K562 (cell line): ENCODE measurements at regions not wholly inside any gene's neighbourhood (a gene's known extent, or its start where the extent isn't known, plus 50 kb on each side); places are given as distances from the start of the nearest gene placed in this dataset.

ENCODE experiments used
- ATAC-seq: fragments of 200-7000 bp; cut with Tn5 transposase; 3 replicates; pipeline ENCODE4 v1.9.1; 2020; ENCODE audit warnings: moderate library complexity
- BruUV-seq: library from RNA; stranded (reverse); fragments of 400-500 nt; replicated peaks from 2 replicates; lab custom pipeline; 2021; lab: Mats Ljungman, UMichigan
- CTCF ChIA-PET: fragments of 300-600 bp; formaldehyde crosslinking; extraction: SDS; loops from one replicate; lab custom pipeline; 2021; ENCODE audit warnings: low intra/inter-chr PET ratio; lab: Yijun Ruan, JAX
- POLR2A ChIA-PET: fragments of 300-600, 350-650 bp; sonication (Branson Sonifier 250); formaldehyde crosslinking; extraction: SDS; loops from one replicate; lab custom pipeline; 2021; ENCODE audit warnings: antibody characterized with exemption, inconsistent platforms; lab: Yijun Ruan, JAX
- DNase-seq, 4 experiments: peaks; one replicate each; pipeline versions ENCODE4 v3.0.0 to v3.0.0-alpha.2; 2011 to 2018; ENCODE audit warnings: low spot score in 3 of 4, mixed read lengths in 3 of 4; ENCODE audit errors: extremely low read depth in 1 of 4
- FAIRE-seq: peaks from 2 replicates; lab custom pipeline; 2011; peaks lifted over from hg19 to GRCh38; lab: Jason Lieb, UNC
- H2AFZ ChIP-seq: 2 replicates; pipeline ENCODE4 v1.6.0; 2011; ENCODE audit warnings: low read depth, low read length, control low read depth, inconsistent platforms
- H3K27ac ChIP-seq: fragments of 200-600 bp; 3 replicates; pipeline ENCODE4 v1.8.0; 2011; ENCODE audit warnings: low read depth, mild to moderate bottlenecking, control low read depth, inconsistent platforms, low read length, moderate library complexity, mixed read lengths; ENCODE audit errors: extremely low read depth
- H3K27me3 ChIP-seq, 2 experiments: fragments of 300-600 bp in 1 of 2; 2 replicates in 1 of 2; 3 replicates in 1 of 2; pipeline versions ENCODE4 v1.6.0 to v1.8.0; 2011; ENCODE audit warnings: inconsistent platforms in 2 of 2, low read length in 2 of 2, mild to moderate bottlenecking in 1 of 2, mixed read lengths in 1 of 2, moderate library complexity in 1 of 2; ENCODE audit not compliant: control insufficient read depth in 2 of 2, insufficient read depth in 2 of 2
- H3K36me3 ChIP-seq: fragments of 300-600 bp; 3 replicates; pipeline ENCODE4 v1.8.0; 2011; ENCODE audit warnings: mild to moderate bottlenecking, low read length, inconsistent platforms; ENCODE audit not compliant: control insufficient read depth, insufficient read depth
- H3K4me1 ChIP-seq, 2 experiments: fragments of 200-600 bp in 1 of 2; replicated peaks in 1 of 2; 2 replicates in 1 of 2; 3 replicates in 1 of 2; pipeline versions ENCODE4 v1.5.1 to v1.8.0; 2011; ENCODE audit warnings: inconsistent platforms in 2 of 2, low read length in 2 of 2, mild to moderate bottlenecking in 1 of 2, mixed read lengths in 1 of 2, moderate library complexity in 1 of 2; ENCODE audit not compliant: control insufficient read depth in 2 of 2, insufficient read depth in 2 of 2
- H3K4me2 ChIP-seq: 2 replicates; pipeline ENCODE4 v1.6.1; 2011; ENCODE audit warnings: low read length, control low read depth, inconsistent platforms, mixed read lengths; ENCODE audit not compliant: insufficient read depth
- H3K4me3 ChIP-seq: fragments of 200-600 bp; sonication (generic), shearing (Covaris generic); 2 replicates; pipeline ENCODE4 v1.5.1; 2016; ENCODE audit warnings: control low read depth, inconsistent platforms
- H3K79me2 ChIP-seq: fragments of 200-600 bp; 3 replicates; pipeline ENCODE4 v1.8.0; 2011; ENCODE audit warnings: low read length, inconsistent platforms; ENCODE audit not compliant: control insufficient read depth, insufficient read depth
- H3K9ac ChIP-seq, 2 experiments: 2 replicates each; pipeline versions ENCODE4 v1.6.0 to v1.6.1; 2011; ENCODE audit warnings: low read depth in 2 of 2, low read length in 2 of 2, control low read depth in 1 of 2, inconsistent platforms in 1 of 2, mild to moderate bottlenecking in 1 of 2, mixed read lengths in 1 of 2; ENCODE audit not compliant: insufficient read depth in 1 of 2
- H3K9me1 ChIP-seq: one replicate; pipeline ENCODE4 v1.6.0; 2011; ENCODE audit warnings: inconsistent platforms, mild to moderate bottlenecking, low read length, moderate library complexity; ENCODE audit not compliant: control insufficient read depth, insufficient read depth
- H3K9me3 ChIP-seq: replicated peaks from 2 replicates; pipeline ENCODE4 v1.5.1; 2011; ENCODE audit warnings: low read depth, low read length, inconsistent platforms; ENCODE audit not compliant: control insufficient read depth, insufficient read depth
- H4K20me1 ChIP-seq: replicated peaks from 2 replicates; pipeline ENCODE4 v1.6.1; 2011; ENCODE audit warnings: low read length, inconsistent platforms, mixed read lengths; ENCODE audit not compliant: control insufficient read depth, insufficient read depth
- FOXO4 ChIP-seq: fragments of 450-650 bp; formaldehyde crosslinking; IDR thresholded peaks from 2 replicates; pipeline ENCODE4 v1.4.0; 2020; ENCODE audit warnings: mild to moderate bottlenecking, moderate library complexity
- HNRNPL ChIP-seq: fragments of 200-400 bp; formaldehyde crosslinking; IDR thresholded peaks from 2 replicates; pipeline ENCODE4 v1.6.1; 2017; ENCODE audit warnings: low read depth, mild to moderate bottlenecking, low read length
- HNRNPLL ChIP-seq: fragments of 200-400 bp; formaldehyde crosslinking; IDR thresholded peaks from 2 replicates; pipeline ENCODE4 v1.6.1; 2017; ENCODE audit warnings: low read length, low read depth, mild to moderate bottlenecking; ENCODE audit not compliant: poor library complexity, severe bottlenecking
- KAT8 ChIP-seq: fragments of 450-650 bp; IDR thresholded peaks from 2 replicates; pipeline ENCODE4 v1.6.1; 2016; ENCODE audit warnings: low read depth, mild to moderate bottlenecking
- PCBP2 ChIP-seq: fragments of 200-400 bp; formaldehyde crosslinking; IDR thresholded peaks from 2 replicates; pipeline ENCODE4 v1.6.1; 2018; ENCODE audit warnings: low read length, low read depth, mild to moderate bottlenecking, moderate library complexity; ENCODE audit not compliant: poor library complexity, severe bottlenecking
- PHF20 ChIP-seq: fragments of 450-650 bp; IDR thresholded peaks from 2 replicates; pipeline ENCODE4 v1.6.1; 2018; ENCODE audit not compliant: partially characterized antibody
- PHTF2 ChIP-seq: fragments of 250-450 bp; sonication (Bioruptor Pico); IDR thresholded peaks from 2 replicates; pipeline ENCODE4 v1.5.0; 2021; ENCODE audit warnings: mild to moderate bottlenecking
- RBM17 ChIP-seq: fragments of 200-400 bp; formaldehyde crosslinking; IDR thresholded peaks from 2 replicates; pipeline ENCODE4 v1.6.1; 2017; ENCODE audit warnings: low read depth, mild to moderate bottlenecking, low read length, borderline replicate concordance
- TAF9B ChIP-seq: fragments of 450-650 bp; IDR thresholded peaks from 2 replicates; pipeline ENCODE4 v1.6.1; 2018; ENCODE audit warnings: mild to moderate bottlenecking; ENCODE audit not compliant: partially characterized antibody
- U2AF1 ChIP-seq: fragments of 200-400 bp; formaldehyde crosslinking; optimal IDR thresholded peaks from 2 replicates; pipeline ENCODE3; 2017; ENCODE audit warnings: mild to moderate bottlenecking, low read depth, low read length, moderate library complexity
- ZNF165 ChIP-seq: fragments of 250-450 bp; sonication (Bioruptor Pico); IDR thresholded peaks from 2 replicates; pipeline ENCODE4 v1.4.0; 2020; ENCODE audit warnings: borderline replicate concordance
- ZNF707 ChIP-seq: fragments of 250-450 bp; sonication (Bioruptor Pico); conservative IDR thresholded peaks from 2 replicates; pipeline ENCODE4 v1.8.0; 2022; ENCODE audit warnings: inconsistent platforms, mild to moderate bottlenecking, moderate library complexity
- WGBS: fragments of 100-300 bp; shearing (Covaris generic); methylation state at CpG from one replicate; pipeline ENCODE4 v1.1.6; 2016; ENCODE audit warnings: low coverage, mixed read lengths; ENCODE audit not compliant: insufficient coverage; ENCODE audit errors: missing lambda C conversion rate; 5-methylcytosine and 5-hydroxymethylcytosine counted together
- in situ Hi-C: fragments of 300-500 bp; cut with MboI; formaldehyde crosslinking; loops from 4 replicates; pipeline ENCODE4 v1.15.0; 2018; ENCODE audit warnings: inconsistent platforms, mixed read lengths
- intact Hi-C: fragments of 100-400 bp; cut with micrococcal nuclease; formaldehyde crosslinking; loops from 2 replicates; pipeline ENCODE4 v1.14.2; 2022
- TF ChIP-seq, protein P1 (sequence below): sonication (generic); formaldehyde crosslinking; IDR thresholded peaks from 2 replicates; pipeline ENCODE4 v1.8.1; 2023; ENCODE audit warnings: mild to moderate bottlenecking, missing genetic modification reagents
- TF ChIP-seq, protein P2 (sequence below): fragments of 450-650 bp; formaldehyde crosslinking; conservative IDR thresholded peaks from 2 replicates; pipeline ENCODE4 v1.4.0; 2022; ENCODE audit warnings: mild to moderate bottlenecking, missing genetic modification characterization

DNA sequence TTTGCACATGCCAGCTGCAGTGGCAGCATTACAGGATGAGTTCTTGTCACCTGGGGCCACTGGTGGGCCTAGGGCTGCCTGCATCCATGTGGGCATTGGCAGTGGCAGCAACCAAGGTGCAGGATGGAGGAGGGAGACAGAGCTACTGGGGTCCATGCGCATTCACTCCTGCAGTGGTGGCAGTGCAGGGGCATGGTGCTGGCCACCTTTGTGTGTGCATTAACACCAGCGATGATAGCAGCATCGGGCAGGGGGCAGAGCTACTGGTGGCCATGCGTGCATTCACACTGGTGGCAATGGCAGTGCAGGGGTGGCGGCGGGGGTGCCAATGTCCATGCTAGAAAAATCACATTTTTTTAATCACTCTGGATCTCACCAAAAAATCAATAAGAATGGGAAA is 730.0 kb downstream of the KHDRBS2 start (continued):
- TF ChIP-seq TAF9B (no peak), ZNF165 (CRISPR knock-in tag) (no peak)

DNA sequence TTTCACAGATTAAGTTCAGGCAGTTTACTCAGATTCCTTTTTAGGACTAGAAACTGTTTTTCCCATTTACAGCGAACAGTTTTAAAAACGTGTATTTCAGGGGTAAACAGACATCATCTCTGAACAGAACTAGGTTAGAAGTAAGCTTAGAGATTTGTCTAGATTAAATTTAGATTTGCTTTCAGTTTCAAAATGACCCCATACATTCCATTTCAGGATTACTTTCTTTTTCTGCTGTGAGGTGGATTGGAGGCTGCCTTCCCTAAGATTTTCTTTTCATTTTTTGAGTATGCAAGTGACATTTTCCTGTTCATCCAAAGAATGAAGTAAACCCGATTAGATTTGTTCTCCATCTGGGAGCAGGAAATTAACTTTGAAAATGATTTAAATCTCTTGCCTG is 747.2 kb downstream of the KHDRBS2 start:
- ChIA-PET POLR2A (no interaction called here), CTCF (no interaction called here)
- DNase-seq (no peak), FAIRE-seq (no peak), ATAC-seq (no peak)
- in situ Hi-C loops: no loop called here
- no peaks in the 10 kb centered on the region for H3K9me3 ChIP-seq
- no peak overlapping the region for H3K4me3 ChIP-seq
- H3K9ac ChIP-seq: no peak overlapping the region
- no peak overlapping the region for H3K27ac ChIP-seq
- 0% methylated on average over 3 of the region's 3 CpGs for WGBS
- H3K27me3 ChIP-seq: no peaks in the 10 kb centered on the region
- no peak overlapping the region for H3K4me2 ChIP-seq
- H3K36me3 ChIP-seq: no peaks in the 10 kb centered on the region
- H4K20me1 ChIP-seq: no peaks in the 10 kb centered on the region
- no peaks in the 10 kb centered on the region for H3K9me1 ChIP-seq
- H2AFZ ChIP-seq: no peak overlapping the region
- H3K4me1 ChIP-seq: no peaks in the 10 kb centered on the region
- no peaks in the 10 kb centered on the region for H3K79me2 ChIP-seq
- intact Hi-C loops: no loop called here
- BruUV-seq: no TSS peak
- TF ChIP-seq, protein P1, sequence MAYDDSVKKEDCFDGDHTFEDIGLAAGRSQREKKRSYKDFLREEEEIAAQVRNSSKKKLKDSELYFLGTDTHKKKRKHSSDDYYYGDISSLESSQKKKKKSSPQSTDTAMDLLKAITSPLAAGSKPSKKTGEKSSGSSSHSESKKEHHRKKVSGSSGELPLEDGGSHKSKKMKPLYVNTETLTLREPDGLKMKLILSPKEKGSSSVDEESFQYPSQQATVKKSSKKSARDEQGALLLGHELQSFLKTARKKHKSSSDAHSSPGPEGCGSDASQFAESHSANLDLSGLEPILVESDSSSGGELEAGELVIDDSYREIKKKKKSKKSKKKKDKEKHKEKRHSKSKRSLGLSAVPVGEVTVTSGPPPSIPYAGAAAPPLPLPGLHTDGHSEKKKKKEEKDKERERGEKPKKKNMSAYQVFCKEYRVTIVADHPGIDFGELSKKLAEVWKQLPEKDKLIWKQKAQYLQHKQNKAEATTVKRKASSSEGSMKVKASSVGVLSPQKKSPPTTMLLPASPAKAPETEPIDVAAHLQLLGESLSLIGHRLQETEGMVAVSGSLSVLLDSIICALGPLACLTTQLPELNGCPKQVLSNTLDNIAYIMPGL (CRISPR knock-in tag): no peak
- TF ChIP-seq PHF20: no peak
- TF ChIP-seq ZNF707 (CRISPR knock-in tag): no peak
- TF ChIP-seq KAT8: no peak
- no peak for TF ChIP-seq PCBP2
- TF ChIP-seq HNRNPLL: no peak
- no peak for TF ChIP-seq FOXO4 (CRISPR knock-in tag)
- TF ChIP-seq HNRNPL: no peak
- no peak for TF ChIP-seq RBM17
- TF ChIP-seq, protein P2, sequence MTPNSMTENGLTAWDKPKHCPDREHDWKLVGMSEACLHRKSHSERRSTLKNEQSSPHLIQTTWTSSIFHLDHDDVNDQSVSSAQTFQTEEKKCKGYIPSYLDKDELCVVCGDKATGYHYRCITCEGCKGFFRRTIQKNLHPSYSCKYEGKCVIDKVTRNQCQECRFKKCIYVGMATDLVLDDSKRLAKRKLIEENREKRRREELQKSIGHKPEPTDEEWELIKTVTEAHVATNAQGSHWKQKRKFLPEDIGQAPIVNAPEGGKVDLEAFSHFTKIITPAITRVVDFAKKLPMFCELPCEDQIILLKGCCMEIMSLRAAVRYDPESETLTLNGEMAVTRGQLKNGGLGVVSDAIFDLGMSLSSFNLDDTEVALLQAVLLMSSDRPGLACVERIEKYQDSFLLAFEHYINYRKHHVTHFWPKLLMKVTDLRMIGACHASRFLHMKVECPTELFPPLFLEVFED (CRISPR knock-in tag): no peak
- TF ChIP-seq U2AF1: no peak
- TF ChIP-seq PHTF2: no peak
